ENCODE measurements at regions not wholly inside any gene's neighbourhood (a gene's known extent, or its start where the extent isn't known, plus 50 kb on each side); places are given as distances from the start of the nearest gene placed in this dataset.
A peak's percentile ranks its signal among the peaks of the same experiment; 100 is the strongest.

DNA sequence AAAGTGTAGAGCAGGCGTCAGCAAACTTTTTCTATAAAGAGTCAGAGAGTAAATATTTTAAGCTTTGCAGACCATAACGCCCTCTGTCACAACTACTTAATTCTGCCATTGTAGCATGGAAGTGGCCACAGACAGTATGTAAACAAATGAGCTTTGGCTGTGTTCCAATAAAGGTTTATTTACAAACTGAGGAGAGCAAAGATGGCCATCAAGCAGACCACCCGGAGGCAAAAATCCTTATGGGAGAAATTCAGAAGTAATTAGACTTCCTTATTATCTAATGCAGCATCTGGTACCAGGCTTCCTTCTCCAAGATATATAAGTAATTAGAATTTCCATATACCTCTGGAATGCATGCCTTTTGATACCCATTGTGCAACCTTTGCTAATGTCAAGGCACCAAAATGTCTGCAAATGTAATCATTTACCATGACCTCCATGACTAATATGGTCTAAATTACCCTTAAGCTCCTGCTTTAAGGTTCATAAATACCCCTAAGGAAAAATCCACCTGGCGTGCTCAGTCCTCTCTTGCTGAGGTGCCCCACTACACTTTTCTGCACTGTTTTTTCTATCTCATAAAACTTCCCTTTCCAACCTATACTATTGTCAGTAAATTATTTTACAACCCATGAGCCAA is 377.8 kb downstream of the MATN1 start:
- no peak for DNase-seq (ENCODE audit: insufficient read length, low spot score)
- FAIRE-seq: no peak

DNA sequence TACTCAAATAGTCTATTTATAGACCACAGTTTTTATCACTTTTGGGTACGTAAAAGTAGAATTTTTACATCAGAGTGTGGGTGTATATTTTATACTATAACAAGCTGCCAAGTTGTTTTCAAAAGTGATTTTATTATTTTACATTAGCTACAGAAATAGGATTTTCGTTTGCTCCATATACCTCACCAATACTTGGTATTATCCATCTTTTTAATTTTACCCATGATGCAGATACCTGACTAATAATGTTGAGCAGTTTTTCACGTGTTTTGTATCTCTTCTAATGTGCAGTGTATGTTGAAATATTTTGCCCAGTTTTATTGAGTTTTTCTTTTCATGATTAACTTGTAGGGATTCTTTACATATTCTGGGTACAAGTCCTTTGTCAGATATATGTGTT is 379.8 kb downstream of the MATN1 start:
- FAIRE-seq: no peak

DNA sequence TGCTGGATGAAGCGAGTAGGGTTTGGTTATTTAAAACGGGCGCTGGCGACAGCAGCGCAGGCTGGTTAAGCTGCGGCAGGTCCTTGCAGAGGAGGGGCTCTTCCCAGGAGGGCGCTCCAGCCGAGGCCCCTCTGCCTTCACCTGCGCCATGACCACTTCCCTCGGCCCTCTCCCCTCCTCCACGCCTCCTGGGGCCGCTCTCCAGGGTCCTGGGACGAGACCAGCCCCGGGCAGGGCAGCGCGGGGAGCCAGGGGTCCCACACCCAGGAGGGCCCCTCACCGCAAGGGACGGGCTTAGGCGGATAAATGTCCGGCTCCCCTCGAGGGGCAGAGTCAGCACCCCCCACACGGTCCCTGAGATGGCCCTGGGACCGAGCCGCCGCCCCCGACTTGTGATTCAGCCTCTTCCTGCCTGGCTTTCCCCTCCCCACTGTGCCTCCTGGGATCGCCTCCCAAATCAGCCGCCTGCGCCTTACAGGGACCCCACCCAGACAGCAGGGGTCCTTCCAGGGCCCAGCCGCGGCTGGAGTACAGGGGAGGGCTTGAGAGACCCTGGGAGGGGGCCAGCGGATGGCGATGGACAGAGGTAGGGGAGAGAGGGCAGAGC is 380.7 kb downstream of the MATN1 start:
- FAIRE-seq (no peak), DNase-seq (ENCODE audit: insufficient read length, low spot score) (no peak)

More for the DNA sequence above, 379.8 kb downstream of the MATN1 start:
- no peak for DNase-seq (ENCODE audit: insufficient read length, low spot score)

DNA sequence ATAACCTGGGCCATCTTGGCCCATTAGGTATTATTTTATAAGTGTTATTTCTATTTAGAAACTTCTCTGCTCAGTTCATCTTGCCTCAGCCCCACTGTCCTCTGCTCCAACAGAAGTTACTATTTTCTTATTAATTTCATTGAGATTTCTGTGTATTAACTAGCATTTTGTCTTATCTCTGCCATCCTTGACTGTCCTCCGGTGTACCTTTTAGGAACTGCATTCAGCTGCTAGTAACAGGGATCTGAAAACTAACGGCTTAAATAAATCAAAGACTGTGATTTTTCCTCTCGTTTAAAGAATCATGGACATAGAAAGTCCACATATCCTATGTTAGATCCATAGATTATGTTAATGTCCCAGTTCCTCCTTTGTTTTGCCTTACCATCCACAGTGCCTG is 382.5 kb downstream of the MATN1 start:
- DNase-seq (ENCODE audit: insufficient read length, low spot score): no peak

DNA sequence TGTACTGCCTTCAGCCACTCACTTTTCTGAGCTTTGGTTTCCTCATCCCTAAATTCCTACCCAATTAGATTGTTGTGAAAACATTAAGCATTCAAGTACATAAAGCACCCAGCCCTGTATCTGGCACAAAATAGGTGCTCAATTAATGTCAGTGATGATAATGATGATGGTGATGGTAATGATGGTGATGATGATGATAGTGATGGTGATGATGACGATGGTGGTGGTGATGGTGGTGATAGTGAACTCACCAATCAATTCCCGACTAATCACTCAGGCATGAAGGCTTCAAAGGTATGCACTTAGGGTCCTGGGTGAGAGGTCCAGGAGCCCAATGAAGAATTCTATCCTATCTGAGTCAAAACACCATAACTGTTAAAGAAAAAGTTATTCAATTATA is 383.5 kb downstream of the MATN1 start:
- FAIRE-seq: no peak
- no peak for DNase-seq (ENCODE audit: insufficient read length, low spot score)

More for the DNA sequence above, 382.5 kb downstream of the MATN1 start:
- no peak for FAIRE-seq

DNA sequence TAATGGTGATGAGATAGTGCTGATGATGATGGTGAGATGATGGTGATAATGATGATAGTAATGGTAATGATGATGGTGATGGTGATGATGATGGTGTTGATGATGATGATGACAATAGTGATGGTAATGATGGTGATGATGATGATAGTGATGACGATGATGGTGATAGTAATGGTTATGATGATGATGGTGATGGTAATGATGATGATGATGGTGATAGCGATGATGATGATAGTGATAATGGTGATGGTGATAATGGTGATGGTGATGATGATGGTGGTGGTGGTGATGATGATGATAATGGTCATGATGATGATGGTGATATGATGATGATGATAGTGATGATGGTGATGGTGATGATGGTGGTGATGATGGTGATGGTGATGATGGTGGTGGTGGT is 384.6 kb downstream of the MATN1 start:
- DNase-seq (ENCODE audit: insufficient read length, low spot score): no peak
- peak; percentile 92 for FAIRE-seq

DNA sequence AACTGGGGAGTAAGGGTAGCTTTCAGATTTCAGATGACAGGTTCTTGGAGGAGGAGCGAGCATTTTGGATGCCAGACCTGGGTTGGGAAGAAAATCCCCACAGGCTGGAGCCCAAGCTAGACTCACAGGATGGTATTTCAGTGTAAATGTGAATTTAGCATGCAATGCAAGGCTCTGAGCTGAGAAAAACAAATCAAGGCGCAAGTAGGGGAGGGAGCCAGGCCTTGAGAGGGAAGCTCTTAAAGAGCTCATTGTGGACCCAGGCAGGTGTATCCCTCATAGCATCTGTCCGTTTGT is 386.1 kb downstream of the MATN1 start:
- FAIRE-seq: no peak
- DNase-seq (ENCODE audit: insufficient read length, low spot score): no peak

DNA sequence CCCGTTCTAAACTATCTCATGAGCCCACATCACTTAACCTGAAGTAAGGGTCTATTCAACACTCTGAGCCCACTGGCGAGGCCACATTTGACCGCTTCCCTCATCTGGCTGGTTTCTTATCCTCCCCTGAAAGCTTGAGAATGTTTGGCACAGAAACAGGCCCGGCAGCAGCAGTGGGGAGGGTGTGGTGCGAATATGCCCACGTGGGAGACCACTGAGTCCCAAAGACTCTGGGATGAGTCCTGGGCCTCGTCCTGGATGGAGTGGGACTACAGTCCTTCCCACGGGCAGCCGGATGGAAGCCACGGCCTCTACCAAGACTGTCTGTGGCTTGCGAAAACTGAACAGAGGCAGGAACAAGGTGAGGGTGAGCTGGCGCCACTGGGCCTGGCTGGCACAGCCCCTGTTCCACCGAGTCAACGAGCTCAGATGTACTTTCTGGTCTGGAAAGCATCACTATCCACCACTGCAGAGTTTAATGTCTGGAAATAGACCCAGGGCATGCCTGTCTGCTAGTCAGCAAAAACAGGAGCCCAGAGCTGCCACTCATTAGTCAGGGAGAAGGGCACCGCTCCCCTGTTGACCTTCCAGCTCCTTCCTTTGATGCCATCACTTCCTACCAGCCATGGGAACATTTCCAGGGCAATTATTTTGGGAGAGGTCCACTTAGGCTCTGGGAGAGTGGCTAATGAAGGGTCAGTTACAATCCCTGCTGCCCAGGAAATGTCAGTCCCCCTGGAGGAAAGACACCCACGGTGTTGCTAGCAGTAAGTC is 386.6 kb downstream of the MATN1 start:
- FAIRE-seq: no peak
- DNase-seq (ENCODE audit: insufficient read length, low spot score): no peak

DNA sequence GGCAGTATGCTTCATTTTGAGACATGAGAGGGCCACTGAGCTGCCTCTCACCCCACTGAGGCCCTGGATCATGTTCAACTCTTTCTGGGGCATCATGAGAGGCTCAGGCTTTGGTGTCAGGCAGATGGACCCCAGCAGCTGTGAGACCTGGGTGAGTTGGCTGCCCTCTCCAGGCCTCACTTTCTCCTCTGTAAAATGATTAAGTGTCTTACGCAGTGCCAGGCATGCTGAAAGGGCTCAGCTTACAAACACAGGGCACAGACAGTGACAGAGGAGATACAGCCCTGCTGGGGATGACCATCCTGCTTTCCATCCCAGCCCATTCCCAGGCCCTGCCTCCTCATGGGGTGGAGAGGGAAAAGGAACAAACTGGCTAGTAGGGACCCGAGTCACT is 387.4 kb downstream of the MATN1 start:
- FAIRE-seq (no peak), DNase-seq (ENCODE audit: insufficient read length, low spot score) (no peak)

DNA sequence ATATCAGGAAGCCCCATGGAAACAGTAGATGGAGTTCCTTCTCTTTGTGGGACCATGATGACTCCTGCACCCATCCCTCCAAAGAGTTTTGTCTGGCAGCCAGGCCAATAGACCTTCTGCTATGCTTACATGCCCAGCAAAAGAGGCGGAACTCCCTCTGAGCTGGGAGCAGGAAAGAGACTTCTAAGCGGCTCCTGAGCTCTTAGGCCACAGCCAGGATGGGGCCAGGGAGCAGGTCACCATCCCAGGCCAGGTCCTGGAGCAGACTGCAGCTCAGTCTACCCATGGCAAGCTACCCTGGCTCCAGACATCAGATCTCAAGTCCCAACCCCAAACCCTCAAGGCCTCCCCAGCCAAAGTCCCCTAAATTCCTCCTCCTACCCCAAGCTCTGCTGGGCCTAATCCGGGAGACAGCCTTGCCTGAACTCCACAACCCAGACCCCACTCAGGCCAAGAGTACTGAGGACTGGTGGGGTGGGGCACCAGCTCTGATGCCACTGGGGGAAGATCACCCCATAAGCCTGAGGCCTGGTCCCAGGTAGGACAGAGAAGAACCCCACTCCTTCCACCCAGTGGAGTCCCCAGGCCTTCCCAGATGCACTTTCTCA is 387.9 kb downstream of the MATN1 start:
- DNase-seq (ENCODE audit: insufficient read length, low spot score) (no peak), FAIRE-seq (no peak)

DNA sequence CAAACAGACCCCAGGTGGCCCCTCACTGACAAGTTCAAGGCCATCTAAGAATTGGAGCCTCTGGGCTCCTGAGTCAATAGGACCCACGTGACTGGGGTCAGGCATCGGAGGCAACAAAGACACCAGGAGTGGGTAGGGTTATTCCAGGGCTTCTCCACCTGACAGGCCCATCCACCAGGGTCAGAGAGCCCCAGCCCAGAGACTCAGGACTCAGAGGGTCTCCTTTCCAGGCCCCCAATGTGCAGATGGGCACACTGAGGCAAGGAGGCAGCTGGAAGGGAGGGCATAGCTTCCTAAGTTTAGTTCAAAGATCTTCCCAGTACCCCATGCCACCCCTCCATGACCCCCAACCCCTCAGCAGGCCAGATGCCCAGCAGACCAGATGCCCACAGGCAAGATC is 388.6 kb downstream of the MATN1 start:
- FAIRE-seq (no peak), DNase-seq (ENCODE audit: insufficient read length, low spot score) (no peak)

DNA sequence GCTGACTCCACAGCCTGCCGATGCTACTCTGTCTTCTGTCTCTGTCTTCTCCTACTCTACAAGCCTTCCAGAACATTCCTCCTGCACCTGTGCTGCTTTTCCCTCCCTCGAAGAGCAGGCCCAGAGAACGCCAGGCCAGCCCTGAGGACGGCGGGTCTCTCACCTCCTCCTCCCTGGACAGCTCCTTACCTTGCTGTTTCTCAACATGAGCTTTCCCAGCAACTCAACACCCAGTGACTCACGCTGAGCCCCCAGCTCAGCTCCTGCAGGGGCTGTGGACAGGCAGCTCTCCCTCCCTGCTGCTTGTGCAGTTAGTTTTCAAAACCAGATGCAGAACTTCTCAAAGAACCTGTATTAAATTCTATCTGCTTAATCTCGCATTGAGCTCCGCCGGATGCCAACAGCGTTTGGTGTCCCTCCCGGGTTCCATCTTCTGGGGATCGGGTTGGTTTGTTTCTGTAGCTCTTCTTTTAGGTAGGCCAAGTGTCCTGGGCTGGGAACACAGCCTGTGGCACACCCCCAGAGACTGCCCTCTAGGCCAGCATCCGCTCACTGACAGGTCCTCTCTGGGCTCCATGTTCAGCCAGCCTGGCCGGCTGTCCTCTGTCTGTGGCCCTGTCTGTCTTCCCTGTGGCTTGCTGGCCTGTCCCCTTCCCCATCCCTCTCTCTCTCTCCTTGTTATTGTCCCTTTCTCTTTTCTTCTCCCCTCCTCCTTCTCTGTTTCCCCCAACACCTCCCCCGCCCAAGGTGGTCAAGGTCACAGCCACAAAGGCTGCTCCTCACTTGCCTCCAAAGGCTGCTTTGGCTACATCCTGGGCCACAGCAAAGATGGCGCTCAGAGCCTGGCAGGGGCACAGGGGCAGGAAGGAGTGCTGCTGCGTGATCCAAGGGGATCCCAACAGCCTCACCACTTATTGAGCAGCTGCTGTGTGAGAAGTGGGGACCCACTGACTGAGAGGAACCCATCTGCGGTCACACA is 391.0 kb downstream of the MATN1 start:
- FAIRE-seq: no peak
- DNase-seq (ENCODE audit: insufficient read length, low spot score): no peak

DNA sequence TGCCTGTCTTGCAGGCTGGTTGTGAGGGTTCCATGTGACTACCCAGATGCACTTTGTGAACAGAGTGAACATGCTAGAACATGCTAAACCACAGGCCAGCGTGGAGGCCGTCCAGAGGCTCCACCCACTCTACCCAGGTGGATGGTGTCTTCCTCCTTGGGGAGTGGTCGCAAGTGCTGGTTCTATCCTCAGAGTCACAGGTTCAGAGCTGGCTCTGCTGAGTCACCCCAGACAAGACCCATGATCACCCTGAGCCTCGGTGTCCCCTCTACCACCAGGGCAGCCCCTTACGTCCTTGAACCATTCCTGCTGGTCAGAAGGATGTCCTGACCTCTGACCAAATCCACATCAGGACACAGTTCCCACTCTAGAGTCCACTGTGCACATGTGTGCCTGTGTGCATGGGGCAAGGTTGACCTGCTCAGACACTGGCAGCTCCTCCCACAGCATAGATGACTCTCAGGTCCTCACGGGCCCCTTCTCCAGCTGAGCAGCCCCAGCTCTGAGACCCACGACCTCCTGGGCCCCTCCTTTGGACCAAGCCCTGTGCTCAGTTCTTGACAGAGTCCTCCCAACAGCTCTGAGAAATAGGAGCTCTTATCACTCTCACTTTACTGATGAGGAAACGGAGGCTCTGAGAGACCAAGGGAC is 391.8 kb downstream of the MATN1 start:
- FAIRE-seq (no peak), DNase-seq (ENCODE audit: insufficient read length, low spot score) (no peak)

DNA sequence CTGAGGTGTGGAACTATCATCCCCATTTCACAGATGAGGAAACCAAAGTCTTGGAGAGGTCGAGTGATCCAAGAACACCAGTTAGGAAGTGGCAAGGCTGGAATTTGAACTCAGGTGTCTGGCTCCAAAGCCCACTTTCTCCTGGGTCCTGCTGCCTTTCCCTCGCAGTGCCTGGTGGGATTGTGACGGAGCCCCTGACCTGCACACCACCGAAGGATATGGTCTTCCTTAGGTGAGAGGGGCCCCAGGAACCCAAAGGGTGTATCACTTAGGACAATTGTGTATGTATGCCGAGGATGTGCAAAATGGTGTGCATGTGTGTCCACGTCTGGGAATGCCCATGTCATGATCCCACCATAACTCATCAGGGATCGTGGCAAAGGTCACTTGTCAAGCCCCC is 392.7 kb downstream of the MATN1 start:
- FAIRE-seq (no peak), DNase-seq (ENCODE audit: insufficient read length, low spot score) (no peak)

DNA sequence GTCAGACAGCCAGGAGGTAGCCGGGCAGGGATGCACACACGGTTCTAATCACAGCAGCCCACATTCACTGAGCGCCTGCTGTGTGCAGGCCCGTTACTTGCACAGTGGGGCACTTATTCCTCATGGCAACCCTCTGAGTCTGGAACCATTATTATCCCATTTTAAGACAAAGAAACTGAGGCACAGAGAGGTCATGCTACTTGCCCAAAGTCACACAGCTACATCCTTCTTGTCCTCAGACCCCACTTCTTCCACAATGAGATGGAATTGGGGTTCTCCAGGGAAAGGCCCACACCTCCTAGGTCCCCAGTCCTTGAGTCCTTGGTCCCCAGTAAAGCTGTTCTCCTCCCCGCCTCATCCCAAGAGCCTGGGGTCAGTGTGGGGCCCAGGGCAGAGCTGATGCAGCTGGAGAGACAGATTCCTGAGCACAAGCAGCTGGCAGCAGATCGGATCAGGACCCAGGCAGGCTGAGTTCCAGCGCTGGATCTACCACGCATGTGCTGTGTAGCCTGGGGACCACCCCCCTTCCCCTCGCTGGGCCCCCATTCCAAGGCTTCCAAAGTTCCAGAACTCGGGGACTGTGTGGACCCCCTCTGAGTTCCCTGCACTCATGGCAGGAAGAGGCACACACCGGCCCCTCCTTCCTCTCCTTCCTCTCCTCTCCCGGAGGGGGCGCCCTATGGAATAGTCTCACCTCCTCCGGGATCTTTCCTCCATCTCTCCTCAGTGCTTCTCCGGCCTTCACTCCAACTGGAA is 393.4 kb downstream of the MATN1 start:
- DNase-seq (ENCODE audit: insufficient read length, low spot score) (no peak), FAIRE-seq (no peak)

DNA sequence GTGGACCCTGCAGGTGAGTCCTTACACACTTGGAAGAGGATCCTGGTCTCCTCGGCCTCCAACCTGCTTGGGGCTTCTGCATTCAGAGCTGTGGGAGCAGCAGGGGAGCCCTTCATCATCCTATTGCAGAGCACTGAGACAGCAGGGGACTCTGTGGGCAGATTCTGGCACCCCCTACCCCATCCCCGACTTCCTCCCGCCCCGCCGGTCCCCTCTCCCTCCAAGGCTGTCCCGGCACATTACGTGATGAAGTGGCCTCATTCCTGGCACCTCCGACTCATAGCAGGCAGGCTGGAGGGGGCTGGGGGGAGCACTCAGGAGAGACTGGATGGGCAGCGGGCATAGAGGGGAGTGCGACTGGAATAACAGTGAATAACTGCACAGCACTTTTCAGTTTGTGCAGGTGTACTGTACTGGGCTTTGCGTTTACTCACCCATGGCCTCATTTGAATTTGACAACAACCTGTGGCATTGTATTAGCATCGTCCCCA is 394.1 kb downstream of the MATN1 start:
- DNase-seq (ENCODE audit: insufficient read length, low spot score): no peak
- no peak for FAIRE-seq

DNA sequence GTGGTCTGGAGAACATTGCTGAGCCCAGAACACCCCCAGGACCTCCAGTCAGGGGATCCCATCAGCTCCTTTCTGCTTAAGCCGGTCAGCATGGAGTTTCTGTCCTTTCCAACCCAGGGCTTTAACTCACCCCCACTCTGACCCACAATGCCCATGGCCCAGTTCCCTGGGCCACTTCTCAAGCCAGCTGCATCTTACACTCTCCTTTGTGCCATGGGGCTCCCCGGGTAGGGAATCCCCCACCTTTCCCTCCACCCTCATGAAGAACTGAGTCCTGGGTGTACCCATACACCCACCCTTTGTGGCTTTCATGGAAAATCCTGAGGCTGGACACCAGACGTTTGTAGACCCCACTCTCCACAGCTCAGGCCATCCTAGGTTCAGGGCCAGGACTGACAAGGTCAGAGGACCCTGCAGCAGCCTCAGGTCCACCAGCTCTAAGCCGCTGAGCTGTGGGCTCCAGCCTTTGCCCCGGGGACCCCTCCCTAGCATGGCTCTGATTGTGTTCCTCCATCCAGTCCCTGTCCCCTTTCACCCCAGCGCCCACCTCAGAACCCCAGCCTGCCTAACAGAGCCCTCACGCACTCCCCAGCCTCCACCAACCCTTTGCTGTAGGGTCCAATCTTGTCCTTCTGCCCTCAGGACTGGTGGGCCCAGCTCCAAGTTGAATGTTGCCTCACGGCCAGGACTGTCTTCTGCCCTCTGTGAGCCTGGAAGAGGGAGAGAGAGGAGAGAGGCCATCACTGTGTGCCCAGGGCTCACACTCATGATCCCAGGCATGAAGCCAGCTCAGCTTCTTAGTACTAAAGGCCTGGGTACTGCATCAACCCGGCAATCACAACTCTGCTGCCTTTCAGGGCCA is 394.8 kb downstream of the MATN1 start:
- FAIRE-seq: no peak
- DNase-seq (ENCODE audit: insufficient read length, low spot score): no peak

DNA sequence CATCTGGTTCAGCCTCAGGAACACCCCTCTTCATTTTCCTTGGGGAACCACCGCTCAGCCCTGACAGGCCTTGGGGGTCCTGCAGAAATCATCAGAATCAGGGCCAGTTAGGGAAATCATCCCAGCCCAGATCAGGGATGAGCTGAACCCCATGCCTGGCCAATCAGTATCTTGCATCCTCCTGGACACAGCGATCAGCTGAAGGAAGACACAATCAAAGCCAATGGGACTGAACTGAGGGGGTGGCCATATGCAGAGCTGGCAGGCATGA is 395.4 kb downstream of the MATN1 start:
- no peak for FAIRE-seq
- no peak for DNase-seq (ENCODE audit: insufficient read length, low spot score)
